NOMO-1 treated with DMSO at 0.1 percent for 48 hours (cell line): ENCODE measurements at regions not wholly inside any gene's neighbourhood (a gene's known extent, or its start where the extent isn't known, plus 50 kb on each side); places are given as distances from the start of the nearest gene placed in this dataset.

Source experiments
- DNase-seq: peaks from one replicate; lab custom pipeline; 2025; ENCODE audit not compliant: unreplicated experiment; lab: John Stamatoyannopoulos, UW

DNA sequence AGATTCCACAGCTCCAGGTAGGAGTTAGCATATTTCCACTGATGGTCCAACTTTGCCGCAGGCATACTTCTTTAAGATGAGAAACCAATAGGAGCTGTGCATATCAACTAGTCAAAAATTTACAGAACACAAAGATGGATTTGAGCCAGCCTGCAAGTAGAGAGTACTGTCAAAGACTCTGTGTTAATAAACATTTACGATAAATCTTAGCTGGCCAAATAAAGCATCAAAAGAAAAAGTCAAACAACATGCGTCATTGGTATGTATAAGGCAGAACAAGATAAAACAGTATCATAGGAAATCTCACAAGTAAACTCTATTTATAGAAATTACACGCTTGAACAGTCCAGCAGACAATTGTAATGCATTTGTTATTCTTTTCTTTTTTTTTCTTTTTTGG, 907.4 kb upstream of the AGA start:
- DNase-seq = no peak

DNA sequence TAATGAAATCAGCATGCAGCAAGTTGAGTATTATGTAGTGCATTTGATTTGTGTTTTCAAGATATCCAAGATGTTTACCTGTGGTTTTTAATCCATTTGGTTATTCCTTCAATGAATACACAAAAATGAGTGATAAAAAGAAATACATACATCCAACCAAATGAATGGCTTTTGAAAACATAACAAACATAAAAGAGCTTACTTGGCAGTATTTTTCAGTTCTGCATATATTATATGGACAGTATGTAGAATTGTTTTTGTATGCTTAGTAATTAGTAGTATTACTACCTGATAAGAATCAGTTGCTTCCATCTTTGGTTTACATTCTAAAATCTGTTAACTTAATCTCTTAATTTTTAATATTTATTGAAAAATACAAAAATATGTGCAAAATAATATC, 908.9 kb upstream of the AGA start:
- no peak for DNase-seq

DNA sequence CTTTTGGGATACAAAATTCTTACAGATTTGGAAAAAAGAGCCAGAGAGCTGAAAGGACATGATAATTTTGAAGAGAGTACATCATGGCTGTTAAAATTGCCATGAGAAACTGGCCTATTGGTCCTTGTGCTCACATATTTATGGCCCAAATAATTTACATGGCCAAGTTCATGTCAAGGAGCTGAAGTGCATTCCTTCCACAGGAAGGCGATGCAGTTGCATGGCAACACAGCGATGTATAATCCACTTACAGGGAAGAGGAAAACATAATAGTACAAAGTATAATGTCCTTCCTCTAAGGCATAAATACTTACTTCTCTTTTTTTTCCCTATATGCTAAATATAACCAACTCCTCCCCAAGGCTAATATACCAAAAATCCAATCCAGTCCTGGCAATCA, 914.5 kb upstream of the AGA start:
- no peak for DNase-seq

DNA sequence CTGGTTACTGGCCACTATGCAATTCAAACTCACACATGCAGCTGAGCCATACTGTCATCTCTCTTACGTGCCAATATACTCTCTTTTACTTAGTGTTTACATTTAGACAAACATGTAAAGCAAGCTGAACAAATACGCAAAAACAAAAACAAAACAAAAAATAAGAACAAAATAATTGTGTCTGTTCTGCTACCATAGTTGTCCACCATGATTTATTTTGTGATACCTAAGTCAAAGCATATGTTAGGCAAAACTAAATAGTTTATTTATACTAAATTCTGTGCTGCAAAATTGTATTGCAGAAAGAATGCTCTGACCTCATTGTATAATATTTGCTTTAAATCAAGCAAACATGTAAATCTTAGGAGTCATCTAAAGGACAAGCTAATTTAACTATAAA, 943.2 kb upstream of the AGA start:
- no peak for DNase-seq

DNA sequence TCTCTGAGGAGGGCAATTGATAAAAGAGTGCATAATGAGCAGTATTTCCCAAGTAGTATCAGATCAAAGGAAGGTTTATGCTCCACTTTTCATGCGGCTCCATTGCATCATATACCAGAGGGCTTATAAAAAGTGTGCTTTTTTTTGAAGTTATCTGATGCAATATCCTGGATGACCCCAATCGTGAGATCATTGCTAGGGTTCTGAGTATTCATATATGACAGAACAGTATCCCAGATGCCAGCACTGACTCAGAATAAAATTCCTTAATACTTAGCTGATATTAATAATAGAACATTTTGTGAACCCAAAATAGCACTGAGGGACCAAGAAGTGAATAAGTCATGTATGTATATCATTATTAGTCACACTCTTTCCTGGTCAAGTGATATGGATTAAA, 945.5 kb upstream of the AGA start:
- DNase-seq = no peak

DNA sequence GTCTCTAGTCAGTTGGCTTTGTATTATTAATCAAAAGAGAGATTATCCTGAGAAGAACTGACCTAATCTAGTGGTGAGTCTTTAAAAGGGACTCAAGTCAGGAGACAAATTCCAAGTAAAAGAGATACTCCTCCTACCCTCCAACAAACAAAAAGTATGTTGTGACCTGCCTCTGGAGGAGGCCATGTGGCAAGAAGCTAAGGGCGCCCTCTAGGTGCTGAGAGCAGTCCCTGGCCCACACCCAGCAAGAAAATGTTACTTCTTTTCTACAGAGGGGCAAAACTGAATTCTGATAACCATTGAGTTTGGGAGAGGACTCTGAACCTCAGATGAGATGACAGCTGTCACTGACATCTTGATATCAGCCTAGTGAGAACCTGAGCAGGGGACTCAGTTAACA, 953.6 kb upstream of the AGA start:
- DNase-seq = no peak

DNA sequence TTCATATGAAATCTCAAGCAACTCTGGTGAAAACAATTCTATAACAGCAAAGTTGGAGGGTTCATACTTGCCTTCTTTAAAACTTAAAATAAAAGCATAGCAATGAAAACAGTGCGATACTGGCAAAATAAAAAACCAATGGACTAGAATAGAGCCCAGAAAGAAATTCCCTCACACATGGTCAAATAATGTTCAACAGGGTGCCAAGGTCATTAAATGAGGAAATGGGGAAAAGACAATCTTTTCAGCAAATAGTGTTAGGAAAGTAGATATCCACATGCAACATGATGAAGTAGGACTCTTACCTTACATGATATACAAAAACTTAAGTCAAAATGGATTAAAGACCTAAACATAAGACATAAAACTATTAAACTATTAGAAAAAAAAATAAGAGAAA, 970.2 kb upstream of the AGA start:
- DNase-seq = no peak

DNA sequence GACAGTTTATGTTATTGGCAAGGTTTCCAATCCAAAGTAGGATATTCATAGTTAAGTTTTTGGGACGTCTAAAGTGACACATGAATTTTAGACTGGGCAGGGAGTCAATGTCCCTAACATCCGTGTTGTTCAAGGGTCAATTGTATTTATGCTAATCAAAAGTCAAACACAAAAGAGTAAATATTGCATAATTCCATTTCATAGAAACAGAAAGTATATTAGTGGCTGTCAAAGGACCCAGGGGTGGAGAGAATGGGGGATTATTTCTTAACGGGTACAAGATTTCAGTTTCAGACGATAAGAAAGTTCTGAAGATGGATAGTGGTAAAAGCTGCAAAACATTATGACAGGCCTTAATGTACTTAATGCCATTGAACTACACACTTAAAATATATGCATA, 971.8 kb upstream of the AGA start:
- DNase-seq = no peak

DNA sequence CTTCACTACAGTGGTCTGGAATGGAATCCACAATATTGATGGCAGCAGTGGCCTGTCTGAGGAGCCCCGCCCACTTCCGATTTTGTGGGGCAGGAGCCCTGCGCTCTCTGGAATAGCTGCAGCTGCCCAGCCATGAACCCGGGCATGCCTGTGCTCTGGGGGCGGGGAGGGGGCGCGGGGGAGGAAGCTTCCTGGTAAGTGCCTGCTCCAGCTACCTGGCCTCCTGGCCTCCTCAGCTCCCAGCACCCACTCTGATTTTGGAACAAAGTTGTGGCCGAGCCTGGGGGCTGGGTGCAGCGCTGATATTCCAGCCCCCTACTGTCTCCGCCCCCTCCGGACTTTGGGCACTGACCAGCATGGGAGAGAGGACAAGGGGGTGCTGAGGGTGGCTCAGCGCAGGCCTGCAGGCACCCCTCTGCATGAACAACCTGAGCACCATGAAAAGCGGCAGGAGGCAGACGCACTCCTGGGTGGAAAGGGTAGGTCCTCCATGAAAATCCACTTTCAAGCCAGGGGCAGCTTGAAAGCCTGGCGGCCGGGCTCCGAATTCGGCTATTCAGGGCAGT, 972.7 kb upstream of the AGA start:
- DNase-seq = no peak

DNA sequence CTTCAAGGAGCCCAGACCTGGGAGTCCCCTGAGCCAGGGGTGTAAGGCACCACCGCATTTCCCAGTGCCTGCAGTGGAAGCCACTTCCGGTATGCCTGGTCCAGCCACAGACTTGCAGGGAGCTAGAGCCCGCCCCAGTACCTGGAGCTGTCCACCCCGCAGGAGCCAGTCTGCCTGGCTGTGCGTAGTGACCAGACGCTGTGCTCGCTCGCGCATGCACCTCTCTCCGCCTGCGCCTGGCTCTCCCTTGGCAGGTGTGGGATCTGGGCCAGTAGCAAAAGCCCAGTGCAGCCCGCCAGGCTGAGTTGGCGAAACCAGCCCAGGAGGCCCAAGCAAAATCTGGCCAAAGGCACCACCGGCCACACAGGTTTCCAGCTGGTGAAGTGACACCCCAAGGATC, 973.7 kb upstream of the AGA start:
- DNase-seq = no peak

DNA sequence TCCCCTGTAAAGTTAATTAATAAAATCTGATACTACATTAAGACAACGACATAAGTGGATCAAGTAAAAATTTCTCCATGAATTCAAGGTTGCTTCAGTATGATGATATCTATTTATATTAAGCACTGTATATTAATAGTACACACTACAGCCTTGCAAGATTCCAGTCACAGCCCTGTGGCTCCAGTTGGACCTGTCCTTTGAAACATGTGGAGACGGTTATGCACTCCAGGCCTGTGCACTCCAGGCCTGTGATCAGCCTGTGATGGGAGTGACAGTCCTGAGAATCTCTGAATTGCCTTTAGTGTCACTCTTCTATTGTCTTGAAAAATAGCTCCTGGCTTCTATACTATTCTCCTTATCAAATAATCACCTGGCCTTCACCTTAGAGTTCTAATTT, 981.1 kb upstream of the AGA start:
- DNase-seq = no peak

DNA sequence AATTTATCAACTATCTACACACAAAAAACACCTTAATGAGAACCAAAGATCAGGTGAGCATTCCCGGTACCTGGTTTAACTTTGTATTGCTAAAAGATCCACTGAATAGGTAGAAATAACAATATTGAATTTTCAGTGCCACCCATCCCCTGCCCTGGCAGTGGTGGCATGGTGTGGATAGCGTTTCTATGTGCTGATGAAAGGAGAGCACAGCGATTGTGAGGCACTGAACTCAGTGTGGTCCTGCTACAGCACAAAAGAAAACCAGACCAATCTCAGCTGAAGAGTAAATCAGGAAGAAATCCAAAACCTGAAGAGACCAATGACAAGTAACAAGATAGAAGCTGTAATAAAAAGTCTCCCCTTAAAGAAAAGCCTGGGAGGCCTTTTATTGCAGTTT, 984.6 kb upstream of the AGA start:
- DNase-seq = no peak

DNA sequence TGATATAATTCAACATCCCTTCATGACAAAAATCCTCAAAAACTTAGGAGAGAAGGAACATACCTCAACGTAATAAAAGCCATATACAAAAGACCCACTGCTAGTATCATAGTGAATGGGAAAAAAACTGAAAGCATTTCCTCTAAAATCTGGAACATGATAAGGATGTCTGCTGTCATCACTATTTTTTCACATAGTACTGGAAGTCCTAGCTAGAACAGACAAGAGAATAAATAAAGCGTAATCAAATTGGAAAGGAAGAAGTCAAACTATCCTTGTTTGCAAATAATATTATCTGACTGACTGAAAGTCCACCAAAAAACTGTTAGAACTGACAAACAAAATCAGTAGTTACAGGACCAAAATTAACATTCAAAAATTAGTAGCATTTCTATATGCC, 985.4 kb upstream of the AGA start:
- DNase-seq = no peak

DNA sequence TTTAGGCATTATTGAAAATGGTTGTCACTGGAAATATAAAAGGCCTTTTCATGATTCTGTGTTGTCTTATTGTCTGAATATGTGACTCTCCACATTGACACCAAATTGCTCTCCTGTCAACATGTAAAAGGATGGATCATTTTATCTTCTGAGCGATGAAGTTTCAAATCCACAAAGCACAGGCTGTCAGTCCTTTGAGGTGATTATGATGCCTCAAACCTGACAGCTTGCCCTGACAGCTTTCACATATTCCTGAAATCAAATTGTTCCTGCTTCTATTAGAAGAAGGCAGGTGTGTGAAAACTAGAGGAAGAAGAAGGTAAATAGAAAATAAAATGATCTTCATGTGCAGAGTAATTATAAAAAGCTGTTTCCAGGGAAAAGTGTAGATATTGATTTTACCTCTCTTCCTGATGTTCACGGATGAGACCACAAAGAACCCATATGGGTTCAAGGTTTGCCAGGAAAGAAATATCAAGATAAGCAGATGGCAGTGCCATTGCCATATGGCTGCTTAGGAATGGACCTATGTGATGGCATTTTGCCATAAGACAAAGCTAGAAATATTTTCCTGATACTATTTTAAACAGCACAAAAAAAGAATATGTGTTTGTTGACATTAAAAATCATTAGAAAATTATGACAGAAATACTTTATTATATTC, 1006.3 kb upstream of the AGA start:
- DNase-seq = no peak

DNA sequence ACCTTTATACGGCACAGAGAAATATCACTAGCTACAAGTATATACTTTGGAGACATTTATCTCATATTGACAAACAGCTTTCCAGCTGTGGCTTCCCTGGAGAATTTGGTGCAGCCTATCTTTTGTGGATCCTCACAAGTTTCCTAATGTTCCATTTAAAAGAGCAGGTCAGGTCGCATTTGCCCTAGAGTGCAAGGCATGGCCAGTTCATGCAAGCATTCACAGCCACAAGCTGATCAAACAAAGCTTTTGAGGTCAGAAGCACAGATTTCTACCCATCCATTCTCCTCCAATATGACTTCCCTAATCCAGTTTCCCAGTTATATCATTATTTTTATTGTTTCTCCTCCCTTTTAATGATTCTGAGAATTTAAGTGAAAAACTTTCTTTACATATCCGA, 1008.4 kb upstream of the AGA start:
- no peak for DNase-seq

DNA sequence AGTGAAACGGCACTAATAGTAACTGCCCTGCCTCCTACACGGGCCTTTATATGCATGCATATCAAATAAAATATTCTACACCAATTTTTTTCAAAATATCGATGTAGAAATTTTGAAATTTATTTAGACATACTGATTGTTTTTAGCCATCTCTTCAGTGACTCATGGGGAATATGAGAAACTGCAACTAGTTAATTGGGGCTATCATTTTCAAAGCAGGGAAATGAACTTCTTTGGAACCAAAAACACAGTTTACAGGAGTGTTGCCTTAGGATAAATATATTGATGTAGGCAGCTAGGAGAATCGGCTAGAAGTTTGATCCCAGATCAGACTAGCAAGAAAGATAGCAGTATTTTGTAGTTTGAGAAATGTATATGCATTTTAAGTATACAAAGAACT, 1010.8 kb upstream of the AGA start:
- no peak for DNase-seq

DNA sequence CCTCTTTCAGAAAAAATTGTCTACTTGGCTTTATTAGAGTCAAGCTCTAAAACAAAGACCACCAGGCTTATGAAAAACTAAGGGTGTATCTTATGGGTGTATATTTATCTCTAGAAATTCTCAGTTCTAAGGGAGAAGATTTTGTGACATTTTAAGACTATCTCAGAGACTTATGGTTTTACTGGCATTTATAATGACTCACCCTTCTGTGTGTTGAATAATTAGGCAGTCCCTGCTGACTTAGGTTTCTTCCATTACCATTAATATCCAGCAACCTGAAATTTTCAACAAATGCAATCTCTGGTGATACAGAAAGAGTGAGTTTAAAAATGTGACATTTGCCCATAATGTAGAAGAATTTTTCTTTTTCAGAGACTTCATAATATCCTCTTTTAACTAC, 1015.0 kb upstream of the AGA start:
- no peak for DNase-seq

DNA sequence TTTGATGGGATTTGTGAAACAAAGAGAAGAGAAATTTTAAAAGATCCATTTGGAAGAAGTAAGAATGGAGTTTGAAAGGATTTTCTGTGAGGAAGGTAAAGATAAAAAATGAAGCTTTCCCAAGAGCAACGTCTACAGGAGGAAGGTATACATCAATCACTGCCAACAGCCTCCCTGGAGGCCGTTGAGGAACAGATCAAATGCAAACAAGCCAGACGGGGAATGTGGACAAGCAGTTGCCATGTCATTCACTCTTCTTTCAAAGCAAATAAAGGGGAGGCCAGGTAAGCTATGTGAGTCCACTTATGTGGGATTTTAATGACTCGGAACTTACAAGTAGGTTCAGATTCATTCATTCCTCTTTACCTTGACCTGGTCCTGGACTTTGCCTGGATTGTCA, 1020.5 kb upstream of the AGA start:
- no peak for DNase-seq

DNA sequence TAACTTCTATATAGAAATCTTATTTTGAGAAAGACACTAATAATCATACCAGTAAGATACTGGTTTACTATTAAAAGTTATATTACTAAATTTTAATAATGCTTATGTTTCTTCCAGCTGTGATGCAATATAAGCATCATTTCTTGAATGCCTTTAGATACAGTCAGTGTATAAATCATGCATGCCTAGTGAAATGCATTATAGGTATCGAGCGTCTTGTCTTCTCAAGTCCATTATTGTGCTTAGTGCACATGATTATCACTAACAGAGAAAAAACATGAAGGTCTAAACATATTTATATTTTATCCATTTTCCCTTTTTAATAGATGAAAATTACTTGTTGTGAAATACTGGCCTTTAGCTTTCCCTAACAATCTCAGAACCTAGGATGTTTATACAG, 1021.5 kb upstream of the AGA start:
- DNase-seq = no peak

DNA sequence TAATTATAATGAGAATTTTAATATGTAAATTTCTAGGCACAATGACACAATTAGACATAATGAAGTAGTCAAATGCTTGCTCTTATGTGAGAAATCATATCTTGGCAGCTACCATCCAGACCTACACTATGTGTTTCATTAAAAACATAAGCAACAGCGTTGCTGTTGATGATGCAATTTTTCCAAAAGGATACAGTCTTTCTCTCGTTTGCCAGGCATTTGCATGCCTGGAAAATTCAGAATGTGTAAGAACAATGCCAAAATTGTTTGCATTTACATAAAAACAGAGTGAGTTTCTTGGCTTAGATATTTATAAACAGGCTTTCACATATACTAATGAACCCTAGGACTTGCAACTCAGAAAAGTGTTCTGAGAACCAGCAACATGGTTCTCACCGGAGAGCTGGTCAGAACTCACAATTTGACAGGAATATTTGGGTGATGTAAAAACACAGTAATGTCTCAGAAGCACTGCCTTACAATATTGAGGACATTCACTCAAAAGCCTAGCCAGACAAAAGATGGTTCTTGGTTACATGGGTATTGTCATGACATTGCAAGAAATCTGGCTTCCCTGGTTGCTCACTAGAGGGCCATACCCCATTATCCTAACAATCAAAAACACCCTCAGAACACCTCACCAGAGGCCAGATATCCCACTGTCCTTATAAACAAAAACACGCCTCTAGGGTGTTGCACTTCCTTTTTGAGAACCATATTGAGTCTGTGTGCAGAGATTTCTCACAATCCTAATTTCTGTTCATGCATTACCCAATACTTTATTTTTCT, 1029.0 kb upstream of the AGA start:
- no peak for DNase-seq

DNA sequence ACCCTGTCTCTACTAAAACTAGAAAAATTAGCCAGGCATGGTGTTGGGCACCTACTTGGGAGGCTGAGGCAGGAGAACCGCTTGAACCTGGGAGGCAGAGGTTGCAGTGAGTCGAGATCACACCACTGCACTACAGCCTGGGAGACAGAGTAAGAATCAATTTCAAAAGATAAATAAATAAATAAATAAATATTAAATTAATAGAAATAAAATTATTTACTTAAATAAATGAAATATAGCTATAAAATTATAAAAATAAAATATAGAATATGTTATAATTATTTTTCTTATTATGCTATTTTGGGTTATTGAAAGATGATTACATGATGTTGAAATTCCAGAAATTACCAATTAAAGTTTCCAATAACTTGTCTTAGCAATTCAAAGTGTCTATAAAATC, 1029.8 kb upstream of the AGA start:
- DNase-seq = no peak

DNA sequence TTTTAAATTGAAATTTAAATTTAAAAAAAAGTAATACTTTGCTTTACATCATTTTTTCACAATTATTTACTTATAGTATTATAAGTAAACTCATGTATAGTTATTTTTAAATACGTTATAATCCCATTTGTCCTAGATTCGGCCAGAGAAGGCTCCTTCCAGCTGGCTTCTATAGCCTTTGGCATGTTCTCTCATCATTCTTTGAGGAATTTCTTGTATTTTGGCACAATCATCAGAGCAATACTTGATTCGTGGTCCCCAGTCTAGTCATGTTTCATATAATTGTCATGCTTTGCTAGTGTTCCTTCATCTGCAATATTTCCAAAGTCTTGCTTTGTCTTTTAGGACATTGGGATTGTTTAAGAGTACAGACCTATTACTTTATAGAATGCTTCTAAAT, 1037.9 kb upstream of the AGA start:
- DNase-seq = no peak

DNA sequence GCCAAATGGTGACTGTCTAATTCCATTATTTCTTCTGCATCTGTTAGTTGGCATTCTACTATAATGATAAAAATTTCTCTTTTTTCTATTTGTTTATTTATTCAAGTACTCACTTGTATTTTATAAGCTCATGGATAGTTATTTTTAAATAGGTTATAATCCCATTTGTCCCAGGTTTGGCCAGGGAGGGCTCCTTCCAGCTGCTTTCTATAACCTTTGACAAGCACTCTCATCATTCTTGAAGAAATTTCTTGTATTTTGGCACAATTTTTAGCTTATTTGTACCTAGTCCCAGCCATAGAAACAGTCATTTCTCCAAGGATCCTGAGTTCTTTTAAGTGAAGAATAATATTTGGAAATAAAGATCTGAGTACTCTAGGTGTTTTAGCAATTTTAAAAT, 1038.6 kb upstream of the AGA start:
- DNase-seq = no peak
